ENCODE measurements at regions not wholly inside any gene's neighbourhood (a gene's known extent, or its start where the extent isn't known, plus 50 kb on each side); places are given as distances from the start of the nearest gene placed in this dataset.

DNA sequence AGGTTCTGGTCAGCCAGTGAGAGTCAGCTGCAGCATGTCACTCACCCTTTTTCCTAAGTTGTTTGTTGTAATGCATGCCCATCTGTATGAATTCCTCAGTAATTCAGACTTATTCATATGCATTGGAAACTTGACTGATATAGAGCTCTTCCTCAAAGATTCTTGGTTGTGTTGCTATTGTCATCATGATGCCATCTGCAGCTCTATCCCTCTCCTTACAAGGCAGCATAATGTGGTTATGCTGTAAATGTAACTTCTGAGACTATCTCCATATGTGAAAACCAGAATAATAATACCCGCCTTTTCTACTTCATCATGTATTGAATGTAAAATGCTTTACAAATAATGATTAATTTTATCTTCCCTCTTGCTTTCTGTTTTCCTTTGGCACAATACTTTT is 252.6 kb upstream of the MTPN start:
- DNase-seq = no peak

DNA sequence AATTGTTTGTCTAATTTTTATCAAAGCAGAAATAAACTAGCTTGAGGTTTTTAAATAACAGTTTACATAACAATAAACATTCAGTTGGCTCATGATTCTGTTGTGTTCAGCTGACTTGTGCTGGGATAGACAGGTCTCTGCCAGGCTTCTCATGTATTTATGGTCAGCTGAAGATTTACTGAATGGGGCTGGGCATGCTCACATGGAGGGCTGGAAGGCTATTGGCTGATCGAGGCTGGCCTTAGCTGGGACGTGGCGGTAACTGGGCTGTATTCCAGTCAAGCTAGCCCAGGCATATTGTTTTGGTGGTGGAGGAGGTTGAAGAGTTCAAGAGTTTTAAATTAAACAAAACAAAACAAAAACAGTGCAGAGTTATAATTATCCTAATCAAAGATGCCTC is 251.0 kb upstream of the MTPN start:
- no peak for DNase-seq

DNA sequence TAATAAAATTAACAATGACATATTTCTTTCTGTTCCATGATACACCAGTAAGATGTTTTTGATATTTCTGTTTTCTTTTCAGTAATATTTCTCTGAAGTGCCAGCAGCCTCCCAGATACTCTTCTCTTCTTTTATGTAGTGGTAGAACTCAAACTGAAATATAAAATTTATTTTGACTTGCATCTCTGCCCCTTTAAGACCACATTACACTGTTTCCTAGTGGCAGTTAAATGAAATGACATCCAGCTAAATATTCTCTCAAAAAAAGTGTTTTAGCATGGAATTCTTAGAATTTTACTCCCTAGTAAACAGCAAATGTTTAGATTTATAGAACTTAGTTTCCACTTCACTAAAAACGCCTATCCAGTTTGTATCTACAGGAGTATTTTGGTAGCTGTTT is 237.2 kb upstream of the MTPN start:
- no peak for DNase-seq

DNA sequence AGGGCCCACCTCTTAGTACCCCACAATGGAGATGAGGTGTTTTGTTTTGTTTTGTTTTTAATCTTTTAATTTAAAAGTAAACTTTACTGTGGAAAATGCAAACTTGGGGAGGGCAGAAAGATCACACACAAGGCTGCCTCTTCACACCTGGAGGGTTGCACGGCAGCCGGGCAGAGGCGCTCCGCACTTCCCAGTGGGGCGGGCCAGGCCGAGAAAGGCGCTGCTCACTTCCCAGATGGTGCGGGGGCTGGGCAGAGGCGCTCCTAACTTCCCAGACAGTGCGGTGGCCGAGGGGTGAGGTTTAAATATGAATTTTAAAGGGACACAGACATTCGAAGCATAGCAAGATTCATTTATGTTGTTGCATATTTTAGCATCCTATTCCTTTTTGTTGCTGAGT is 235.9 kb upstream of the MTPN start:
- no peak for DNase-seq

DNA sequence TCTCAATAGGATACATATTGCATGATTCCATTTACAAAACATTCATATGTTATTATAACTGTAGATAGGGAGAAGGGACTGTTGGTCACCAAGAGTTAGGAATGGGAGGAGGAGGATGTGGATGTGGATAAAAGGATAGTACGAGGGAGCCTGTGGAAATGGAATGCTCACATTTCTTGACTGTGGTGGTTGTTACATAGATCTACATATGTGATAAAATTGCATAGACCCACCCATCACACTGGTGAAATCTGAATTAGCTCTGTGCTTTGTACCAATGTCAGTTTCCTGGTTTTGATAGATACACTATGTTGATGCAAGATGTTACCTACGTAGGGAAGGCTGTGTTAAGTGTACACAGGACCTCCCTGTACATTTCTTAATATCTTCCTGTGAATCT is 233.5 kb upstream of the MTPN start:
- no peak for DNase-seq

DNA sequence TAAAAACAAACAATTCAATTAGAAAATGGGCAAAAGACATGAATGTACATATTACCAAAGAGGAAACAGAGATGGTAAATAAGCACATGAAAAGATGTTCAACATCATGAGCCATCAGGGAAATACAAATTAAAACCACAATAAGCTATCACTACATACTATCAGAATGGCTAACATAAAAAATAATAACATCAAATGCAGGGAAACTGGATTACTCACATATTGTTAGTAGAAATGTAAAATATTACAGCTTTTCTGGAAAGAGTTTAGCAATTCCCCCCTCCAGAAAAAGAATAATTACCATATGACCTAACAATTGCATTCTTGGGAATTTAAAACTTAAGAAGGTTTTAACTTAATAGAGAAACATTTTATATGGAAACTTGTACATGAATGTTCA is 232.9 kb upstream of the MTPN start:
- DNase-seq = no peak

DNA sequence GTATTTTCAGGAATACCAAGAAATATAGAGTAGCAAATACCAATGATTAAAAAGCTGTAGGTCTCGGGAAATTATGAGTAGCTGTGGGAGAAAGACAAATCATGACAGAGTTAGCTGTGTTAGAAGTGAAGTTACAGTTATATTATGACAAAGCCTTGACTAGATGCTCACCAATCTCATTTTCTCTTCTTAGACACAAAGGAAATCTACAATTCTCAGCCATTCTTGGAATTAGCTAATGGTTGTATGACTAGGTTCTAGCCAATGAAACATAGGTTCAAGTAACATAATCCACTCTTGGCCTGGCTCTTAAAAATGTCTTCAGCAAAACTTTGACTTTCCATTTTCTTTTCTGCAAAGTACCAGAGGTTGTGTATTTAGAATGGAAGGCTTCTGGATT is 228.8 kb upstream of the MTPN start:
- DNase-seq = no peak

DNA sequence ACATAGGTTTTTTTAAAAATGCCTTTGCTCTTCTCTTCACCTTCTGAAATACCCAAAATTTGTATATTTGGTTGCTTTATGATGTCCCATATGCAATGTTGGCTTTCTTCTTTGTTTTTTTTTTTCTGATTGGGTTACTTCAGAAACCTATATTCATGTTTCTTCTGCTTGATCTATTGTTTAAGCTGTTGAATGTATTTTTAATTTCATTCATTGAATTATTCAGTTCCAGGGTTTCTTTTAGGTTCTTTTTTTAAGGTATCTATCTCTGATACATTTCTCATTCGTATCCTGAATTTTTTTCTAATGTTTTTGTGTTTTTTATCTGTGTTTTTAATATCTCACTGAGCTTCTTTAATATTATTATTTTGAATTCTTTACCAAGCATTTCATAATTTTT is 221.0 kb upstream of the MTPN start:
- no peak for DNase-seq

DNA sequence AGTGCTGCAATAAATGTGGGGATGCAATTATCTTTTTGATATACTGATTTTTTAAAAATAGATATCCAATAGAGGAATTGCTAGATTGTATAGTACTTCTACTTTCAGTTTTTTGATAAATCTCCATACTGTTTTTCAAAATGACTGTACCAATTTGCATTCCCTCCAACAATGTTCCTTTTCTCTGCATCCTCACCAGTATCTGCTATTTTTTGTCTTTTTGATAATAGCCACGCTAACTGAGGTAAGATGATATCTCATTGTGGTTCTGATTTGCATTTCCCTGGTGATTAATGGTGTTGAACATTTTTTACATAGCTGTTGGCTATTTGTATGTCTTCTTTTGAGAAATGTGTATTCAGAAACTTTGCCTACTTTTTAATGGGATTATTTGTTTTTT is 217.7 kb upstream of the MTPN start:
- no peak for DNase-seq

DNA sequence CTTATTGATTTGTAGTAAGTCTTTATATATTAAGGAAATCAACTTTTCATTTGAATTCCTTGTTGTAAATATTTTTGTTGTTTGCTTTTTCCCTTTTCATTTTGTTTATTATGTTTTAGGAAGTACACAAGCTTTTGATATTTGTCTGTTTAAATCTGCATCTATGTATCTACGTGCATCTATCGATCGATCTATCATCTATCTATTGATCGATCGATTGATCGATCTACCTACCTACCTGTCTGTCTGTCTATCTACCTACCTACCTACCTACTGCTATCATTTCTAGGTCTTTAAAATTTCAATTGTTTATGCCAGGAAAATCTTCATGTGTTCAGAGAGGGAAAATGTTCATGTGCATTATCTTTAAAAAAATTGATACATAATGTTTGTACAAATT is 216.8 kb upstream of the MTPN start:
- no peak for DNase-seq

DNA sequence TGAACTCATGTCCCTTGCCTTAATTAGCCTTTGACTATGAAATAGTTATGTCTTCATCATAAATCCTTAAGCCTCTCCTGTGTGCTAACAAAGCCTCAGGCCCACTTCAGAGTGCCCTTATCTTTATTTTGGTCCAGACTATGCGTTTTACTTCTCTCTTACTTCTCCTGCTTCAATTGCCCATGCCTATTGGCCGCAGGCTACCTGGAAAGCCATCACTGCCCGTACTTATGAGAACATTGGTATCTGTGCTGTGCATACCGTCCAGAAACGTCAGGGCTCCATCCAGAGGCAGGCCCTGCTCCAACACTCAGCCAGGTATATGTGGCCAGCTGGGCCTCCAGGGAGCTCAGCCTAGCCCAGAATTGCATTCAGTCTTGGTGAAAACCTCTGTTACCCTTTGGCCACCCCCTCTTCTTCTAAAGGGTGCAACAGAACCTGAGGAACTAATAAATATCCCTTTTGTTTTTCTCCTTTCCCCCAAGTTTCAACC is 212.4 kb upstream of the MTPN start:
- DNase-seq = no peak

DNA sequence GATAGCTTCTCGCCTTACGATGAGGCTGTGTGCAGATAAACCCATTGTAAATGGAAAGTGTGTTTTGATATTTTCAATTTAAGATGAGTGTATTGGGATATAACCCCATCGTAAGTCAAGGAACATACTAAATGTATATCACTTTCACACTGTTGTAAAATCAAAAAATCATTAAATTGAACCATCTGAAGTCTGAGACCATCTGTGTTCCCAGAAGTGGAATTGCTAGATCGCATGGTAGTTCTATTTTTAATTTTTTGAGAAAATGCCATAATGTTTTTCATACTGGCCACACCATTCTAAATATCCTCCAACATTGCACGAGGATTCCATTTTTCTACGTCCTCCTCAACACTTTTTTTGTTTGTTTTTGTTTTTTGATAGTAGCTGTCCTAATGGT is 209.1 kb upstream of the MTPN start:
- no peak for DNase-seq

DNA sequence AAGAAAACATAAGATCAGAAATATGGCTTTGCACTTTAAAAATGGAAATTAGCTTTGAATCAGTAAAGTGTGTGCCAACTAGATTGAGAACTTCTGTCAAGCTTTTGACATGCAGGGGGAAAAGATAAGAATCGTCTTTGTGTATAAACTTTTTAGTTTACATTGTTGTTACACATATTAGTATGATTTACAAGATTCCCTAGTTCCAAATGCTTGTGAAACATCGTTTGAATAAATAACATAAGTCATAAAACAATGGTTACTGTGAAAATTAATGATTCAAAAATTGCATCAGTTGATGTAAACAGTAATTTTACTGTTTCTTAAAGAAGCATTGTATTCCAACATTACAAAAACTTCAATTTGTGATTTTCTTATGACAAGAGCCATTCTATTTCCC is 207.6 kb upstream of the MTPN start:
- DNase-seq = no peak

DNA sequence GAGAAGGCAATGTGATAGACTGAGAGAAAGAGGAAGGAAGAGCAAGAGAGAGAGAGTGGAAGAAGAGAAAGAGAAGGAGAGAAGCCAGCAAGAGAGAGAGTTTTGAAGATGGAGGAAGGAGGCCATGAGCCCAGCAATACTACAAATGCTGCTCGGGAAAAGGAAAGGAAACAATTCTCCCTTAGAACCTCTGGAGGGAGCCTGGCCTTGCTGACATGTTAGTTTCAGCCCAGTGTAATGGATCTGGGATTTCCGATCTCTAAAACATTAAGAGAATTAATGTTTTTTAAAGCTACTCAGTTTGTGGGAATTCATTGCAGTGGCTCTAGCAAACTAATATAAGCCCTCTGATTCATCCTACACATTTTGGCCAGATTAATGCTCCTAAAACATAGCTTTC is 206.8 kb upstream of the MTPN start:
- no peak for DNase-seq

DNA sequence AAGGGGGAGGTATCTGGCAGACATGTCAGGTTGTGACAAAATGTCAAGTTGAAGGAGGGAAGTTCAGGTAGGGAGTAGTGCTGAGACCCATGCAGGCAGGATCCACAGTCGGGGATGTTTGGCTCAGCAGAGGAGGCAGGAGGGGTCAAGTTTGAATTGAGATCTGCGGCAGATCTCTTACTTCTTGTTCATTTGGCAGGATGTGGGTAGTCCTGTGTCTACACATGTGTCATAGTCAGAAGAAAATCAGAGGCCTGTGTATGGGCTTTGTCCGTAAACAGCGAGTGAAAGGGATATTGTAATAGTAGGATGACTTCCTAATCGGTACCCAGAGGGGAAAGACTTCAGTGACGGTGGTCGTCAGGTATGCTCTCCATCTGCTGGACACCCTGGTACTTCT is 203.8 kb upstream of the MTPN start:
- no peak for DNase-seq

DNA sequence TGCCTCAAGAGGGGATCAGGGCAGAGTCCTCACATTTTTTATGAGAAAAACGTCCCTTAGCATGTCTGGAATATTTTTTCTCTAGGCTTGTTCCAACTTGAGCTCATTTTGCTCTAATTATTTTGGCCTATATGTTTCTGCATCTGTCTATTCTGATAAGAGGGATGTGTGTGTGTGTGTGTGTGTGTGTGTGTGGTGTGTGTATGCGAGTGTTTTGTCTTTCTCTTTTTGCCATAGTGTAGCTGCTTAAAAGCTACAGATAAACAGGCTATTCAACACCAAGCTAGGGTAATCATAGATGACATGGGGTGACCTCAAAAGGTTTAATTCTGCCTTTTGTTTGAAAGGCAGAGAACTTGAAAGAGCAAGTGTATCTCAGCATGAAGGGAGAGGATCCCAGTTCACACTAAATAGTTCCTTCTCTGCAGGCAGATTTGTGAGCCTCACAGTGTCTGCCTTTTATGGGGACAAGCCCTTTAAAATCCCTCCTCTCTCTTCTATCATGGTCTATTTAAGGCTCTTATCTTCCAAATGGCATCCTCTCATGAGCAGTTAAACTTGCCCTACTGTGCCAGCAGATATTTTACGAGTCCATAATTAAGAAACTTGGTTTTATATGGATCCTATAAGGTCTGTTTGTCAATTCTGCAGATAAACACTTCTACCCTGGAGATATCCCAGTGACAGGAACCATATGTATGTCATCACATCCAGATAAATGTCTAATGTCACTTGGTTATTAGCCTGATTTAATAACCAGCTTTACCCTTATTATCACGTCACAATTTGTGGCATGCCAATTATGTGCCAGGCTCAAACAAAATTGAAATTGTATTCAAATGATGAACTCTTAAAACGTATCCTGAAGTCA is 202.9 kb upstream of the MTPN start:
- no peak for DNase-seq

DNA sequence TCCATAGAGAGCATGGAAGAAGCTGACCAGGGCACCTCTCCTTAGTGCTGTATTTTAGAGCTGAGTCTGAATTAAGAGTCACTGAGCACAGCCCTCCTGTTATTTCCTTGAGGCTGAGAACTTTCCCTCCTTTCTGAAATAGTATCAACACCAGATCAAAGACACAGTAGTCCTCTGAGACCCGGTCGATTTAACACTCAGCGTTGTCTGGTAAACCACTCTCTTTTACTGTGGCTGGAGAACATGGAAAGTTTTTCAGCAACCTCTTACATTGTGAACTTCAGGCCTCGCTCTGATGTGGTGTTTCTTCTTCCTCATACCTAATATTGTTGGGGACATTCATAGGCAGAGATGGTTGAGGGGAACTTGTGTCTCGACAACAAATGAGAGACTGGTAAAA is 202.0 kb upstream of the MTPN start:
- no peak for DNase-seq

DNA sequence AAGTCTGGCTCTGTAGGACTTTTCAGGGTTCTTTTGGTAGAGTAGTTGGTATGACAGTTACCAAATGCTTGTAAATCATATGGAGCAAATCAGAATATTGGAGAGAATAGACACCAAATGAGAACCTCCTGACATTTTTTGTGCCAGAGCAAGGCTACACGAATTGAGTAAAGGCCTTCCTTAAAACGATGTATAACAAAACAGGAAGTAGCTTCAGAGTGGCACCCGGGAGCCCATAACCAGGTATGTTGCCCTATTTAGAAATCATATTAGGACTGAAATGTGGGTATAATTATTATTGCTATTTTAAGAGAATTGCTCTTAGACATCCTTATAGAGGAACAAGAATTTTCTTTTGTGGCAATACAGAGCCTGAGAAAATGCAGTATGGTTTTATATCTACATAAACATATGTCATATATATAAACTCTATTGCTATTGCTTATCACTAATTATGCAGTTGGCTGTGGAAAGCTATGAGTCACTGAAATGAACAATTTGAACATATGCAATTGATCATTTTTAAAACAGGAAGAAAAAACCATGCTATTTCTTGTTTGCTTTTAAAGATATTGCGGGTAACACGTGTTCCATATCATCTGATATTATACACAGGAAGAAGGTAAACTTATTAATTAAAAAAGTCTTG is 197.4 kb upstream of the MTPN start:
- DNase-seq = no peak

DNA sequence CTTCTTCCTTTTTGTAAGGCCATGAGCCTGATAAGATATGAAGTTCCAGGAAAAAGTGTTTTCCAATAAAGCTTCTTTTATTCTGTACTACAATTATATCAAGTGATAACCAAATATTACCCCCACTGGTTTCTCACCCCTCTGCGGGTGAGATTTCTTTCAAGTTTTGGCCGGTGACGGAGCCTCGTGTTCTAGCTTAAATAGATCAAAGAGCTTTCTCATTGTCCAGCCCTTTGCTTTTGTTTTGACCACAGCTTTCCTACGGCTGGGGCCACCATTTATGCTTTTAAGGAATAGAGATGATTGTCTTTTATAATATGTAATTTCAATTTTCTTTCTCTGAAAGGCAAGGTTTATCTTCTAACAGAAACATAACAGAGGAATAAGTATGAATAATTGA is 196.7 kb upstream of the MTPN start:
- no peak for DNase-seq

DNA sequence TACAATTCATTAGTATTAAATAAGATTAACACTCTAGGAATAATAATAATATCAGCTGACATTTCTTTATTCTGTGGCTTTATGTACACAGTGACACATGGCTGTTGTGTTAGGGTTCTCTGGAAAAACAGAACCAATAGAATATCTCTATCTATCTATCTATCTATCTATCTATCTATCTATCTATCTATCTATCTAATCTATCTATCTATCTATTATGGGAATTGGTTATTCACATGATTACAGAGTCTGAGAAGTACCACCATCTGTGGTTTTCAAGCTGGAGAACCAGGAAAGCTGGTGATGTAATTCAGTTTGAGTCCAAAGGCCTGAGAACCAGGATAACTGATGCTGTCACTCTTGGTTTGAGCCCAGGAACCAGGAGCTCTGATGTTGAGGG is 194.1 kb upstream of the MTPN start:
- no peak for DNase-seq

DNA sequence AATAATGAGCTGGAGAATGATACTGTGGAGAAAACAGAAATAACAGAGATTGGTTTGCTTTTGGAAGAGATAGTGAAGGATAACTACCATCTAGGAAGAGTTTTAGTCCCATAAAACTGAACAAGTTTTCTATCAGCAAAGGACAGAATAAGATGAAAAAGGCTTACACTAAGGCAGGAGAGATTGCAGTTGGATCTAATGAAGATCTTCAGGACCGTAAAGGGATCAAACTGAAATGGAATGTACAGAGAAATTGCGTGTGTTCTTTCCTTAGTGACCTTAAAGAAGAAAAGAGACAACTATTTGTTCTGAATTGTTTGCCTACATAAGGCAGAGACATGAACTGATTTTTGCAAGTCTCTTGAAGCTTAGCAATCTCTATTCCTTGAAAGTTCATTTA is 191.7 kb upstream of the MTPN start:
- DNase-seq = no peak

DNA sequence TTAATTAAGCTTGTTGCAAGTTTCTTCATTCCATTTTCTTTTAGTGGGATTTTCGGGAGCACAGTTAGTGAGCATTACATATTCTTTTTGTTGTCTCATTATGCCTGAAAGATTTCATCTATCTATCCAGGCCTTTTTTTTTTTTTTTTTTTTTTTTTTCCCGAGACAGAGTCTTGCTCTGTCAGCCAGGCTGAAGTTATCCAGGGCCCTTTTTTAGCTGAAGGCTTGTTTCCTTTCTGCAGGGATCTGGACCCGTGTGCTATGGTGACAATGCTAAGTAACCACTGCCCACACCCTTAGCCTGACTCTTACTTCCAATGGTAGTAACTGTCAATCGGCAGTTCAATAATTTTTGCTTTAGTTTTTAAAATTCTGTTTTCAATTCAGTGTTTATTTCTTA is 190.8 kb upstream of the MTPN start:
- no peak for DNase-seq

DNA sequence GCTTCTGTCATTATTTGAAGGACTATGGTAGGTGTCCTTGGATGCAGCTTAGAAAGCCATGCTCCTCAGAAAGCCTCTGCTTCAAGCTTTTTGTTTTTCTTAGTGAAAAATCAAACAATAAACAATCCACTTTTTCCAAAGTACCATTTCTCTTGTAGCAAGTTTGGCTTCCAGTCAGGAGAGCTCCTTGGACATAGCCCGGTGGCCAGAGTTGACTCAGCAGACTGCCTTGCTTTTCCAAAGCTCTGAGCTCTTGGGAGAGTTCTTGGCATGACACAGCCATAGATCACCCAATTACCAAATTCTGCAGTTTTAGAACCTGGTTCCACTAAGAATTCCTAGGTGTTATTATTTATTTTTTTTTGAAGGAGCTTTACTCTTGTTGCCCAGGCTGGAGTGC is 189.4 kb upstream of the MTPN start:
- no peak for DNase-seq

DNA sequence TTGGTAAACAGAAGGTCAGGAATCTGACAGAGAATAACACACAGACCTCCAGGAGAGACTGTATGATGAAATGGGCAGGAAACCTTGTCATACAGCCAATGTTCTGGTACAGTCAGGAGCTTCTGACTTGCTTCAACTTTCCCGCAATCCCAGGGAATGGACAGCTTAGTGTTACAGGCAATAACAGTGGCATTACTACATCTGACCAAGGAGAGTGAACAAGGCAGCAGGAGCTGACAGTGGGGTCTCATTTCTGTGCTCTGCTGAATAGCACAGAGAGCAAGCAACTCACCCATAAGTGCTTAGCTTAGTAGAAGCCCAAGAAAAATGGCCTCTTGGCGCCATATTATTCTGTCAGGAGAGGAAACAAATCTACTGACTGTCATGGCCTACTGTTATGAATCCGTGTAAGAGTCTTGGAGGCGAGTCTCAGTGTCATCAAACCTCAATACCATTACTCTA is 186.2 kb upstream of the MTPN start:
- no peak for DNase-seq

DNA sequence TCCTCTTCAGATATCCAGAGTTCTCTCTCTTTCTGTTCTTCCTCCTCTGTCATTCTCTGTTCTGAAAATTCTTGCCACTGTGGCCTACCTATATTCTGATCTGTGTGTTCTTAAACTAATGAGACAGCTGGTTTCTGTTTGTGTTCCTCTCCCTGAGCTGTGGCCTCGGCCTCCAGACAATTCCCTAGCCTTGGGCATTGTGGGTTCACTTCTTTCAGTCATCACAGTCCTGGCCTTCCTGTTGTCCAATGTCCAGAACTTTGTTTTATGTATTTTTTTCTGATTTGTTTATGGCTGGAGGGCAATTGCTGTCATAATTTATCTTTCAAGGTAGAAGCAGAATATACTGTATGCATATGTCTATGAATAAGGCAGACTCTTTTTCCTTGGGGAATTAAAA is 173.2 kb upstream of the MTPN start:
- no peak for DNase-seq

Data from left hindlimb (tissue), 1 donor.